ENCODE measurements at regions not wholly inside any gene's neighbourhood (a gene's known extent, or its start where the extent isn't known, plus 50 kb on each side); places are given as distances from the start of the nearest gene placed in this dataset.

GRCh38 chr12:107225635-107226034 is 132.3 kb upstream of the CRY1 start:
- H2AK5ac ChIP-seq (ENCODE audit: low read length, severe bottlenecking): no peak overlapping the region
- no peak overlapping the region for H3K9ac ChIP-seq (ENCODE audit: low read length)
- H2BK120ac ChIP-seq (ENCODE audit: low read depth, low read length): no peak overlapping the region
- H3K27ac ChIP-seq (ENCODE audit: low read length, poor library complexity, severe bottlenecking): no peak overlapping the region
- H3K79me1 ChIP-seq (replicated peaks; ENCODE audit: low read length, poor library complexity, severe bottlenecking): no peaks in the 10 kb centered on the region
- H3K4me1 ChIP-seq (ENCODE audit: control insufficient read depth, insufficient read depth, low read depth, low read length): peaks cover 4% of the 10 kb centered on the region
- H4K91ac ChIP-seq (ENCODE audit: low read length): no peak overlapping the region
- no peak overlapping the region for H3K4ac ChIP-seq (ENCODE audit: low read depth in 1 of 2, low read length in 2 of 2)
- no peaks in the 10 kb centered on the region for H3K36me3 ChIP-seq (ENCODE audit: control insufficient read depth in 1 of 2, insufficient read depth in 2 of 2, low read depth in 1 of 2, low read length in 2 of 2)
- no peak overlapping the region for H2BK12ac ChIP-seq (ENCODE audit: low read length in 2 of 2)
- no peak overlapping the region for H3K4me2 ChIP-seq (ENCODE audit: low read length, poor library complexity, severe bottlenecking)
- no peak overlapping the region for H2AFZ ChIP-seq (ENCODE audit: low read depth, low read length)
- H3K9me3 ChIP-seq (ENCODE audit: control insufficient read depth, low read length): no peaks in the 10 kb centered on the region
- H3K4me3 ChIP-seq (ENCODE audit: insufficient read depth in 1 of 2, low read depth in 1 of 2, low read length in 2 of 2): no peak overlapping the region
- H3K27me3 ChIP-seq (ENCODE audit: control insufficient read depth in 1 of 2, insufficient read depth in 1 of 2, low read length in 2 of 2): peaks cover 0 to 56% of the 10 kb centered on the region in 2 experiments
- no peak overlapping the region for H3K18ac ChIP-seq (ENCODE audit: low read depth in 1 of 2, low read length in 2 of 2)
- no peak overlapping the region for H2BK15ac ChIP-seq (ENCODE audit: low read depth, poor library complexity, severe bottlenecking)
- no peak overlapping the region for H2BK5ac ChIP-seq (ENCODE audit: low read depth, low read length, poor library complexity, severe bottlenecking)
- peak overlapping the region in 1 of 2 experiments; percentile 77 for H3K14ac ChIP-seq (ENCODE audit: low read length in 2 of 2)
- H3K23ac ChIP-seq (ENCODE audit: low read length in 2 of 2): no peak overlapping the region
- no peak overlapping the region for H4K8ac ChIP-seq (ENCODE audit: low read length)
- 39% methylated on average over 4 of the region's 6 CpGs for WGBS
- peak; percentile 9 for DNase-seq

GRCh38 chr12:107226126-107226525 is 132.8 kb upstream of the CRY1 start:
- H3K14ac ChIP-seq (ENCODE audit: low read length in 2 of 2): no peak overlapping the region
- no peak for DNase-seq
- H2BK5ac ChIP-seq (ENCODE audit: low read depth, low read length, poor library complexity, severe bottlenecking): no peak overlapping the region
- H2AK5ac ChIP-seq (ENCODE audit: low read length, severe bottlenecking): no peak overlapping the region
- no peak overlapping the region for H3K23ac ChIP-seq (ENCODE audit: low read length in 2 of 2)
- H3K4me2 ChIP-seq (ENCODE audit: low read length, poor library complexity, severe bottlenecking): no peak overlapping the region
- no peaks in the 10 kb centered on the region for H3K79me1 ChIP-seq (replicated peaks; ENCODE audit: low read length, poor library complexity, severe bottlenecking)
- H3K27ac ChIP-seq (ENCODE audit: low read length, poor library complexity, severe bottlenecking): no peak overlapping the region
- no peak overlapping the region for H3K4ac ChIP-seq (ENCODE audit: low read depth in 1 of 2, low read length in 2 of 2)
- H2BK12ac ChIP-seq (ENCODE audit: low read length in 2 of 2): no peak overlapping the region
- no peak overlapping the region for H3K18ac ChIP-seq (ENCODE audit: low read depth in 1 of 2, low read length in 2 of 2)
- no peaks in the 10 kb centered on the region for H3K36me3 ChIP-seq (ENCODE audit: control insufficient read depth in 1 of 2, insufficient read depth in 2 of 2, low read depth in 1 of 2, low read length in 2 of 2)
- H2BK120ac ChIP-seq (ENCODE audit: low read depth, low read length): no peak overlapping the region
- H3K4me1 ChIP-seq (ENCODE audit: control insufficient read depth, insufficient read depth, low read depth, low read length): peaks cover 4% of the 10 kb centered on the region
- no peak overlapping the region for H4K8ac ChIP-seq (ENCODE audit: low read length)
- peaks cover 0 to 57% of the 10 kb centered on the region in 2 experiments for H3K27me3 ChIP-seq (ENCODE audit: control insufficient read depth in 1 of 2, insufficient read depth in 1 of 2, low read length in 2 of 2)
- H3K9me3 ChIP-seq (ENCODE audit: control insufficient read depth, low read length): peaks cover 3% of the 10 kb centered on the region
- H3K4me3 ChIP-seq (ENCODE audit: insufficient read depth in 1 of 2, low read depth in 1 of 2, low read length in 2 of 2): no peak overlapping the region
- no peak overlapping the region for H2AFZ ChIP-seq (ENCODE audit: low read depth, low read length)
- no peak overlapping the region for H4K91ac ChIP-seq (ENCODE audit: low read length)
- H3K9ac ChIP-seq (ENCODE audit: low read length): no peak overlapping the region
- 96% methylated on average over 2 of the region's 2 CpGs for WGBS
- H2BK15ac ChIP-seq (ENCODE audit: low read depth, poor library complexity, severe bottlenecking): no peak overlapping the region

GRCh38 chr12:107228076-107228475 is 134.7 kb upstream of the CRY1 start:
- no peak overlapping the region for H3K18ac ChIP-seq (ENCODE audit: low read depth in 1 of 2, low read length in 2 of 2)
- DNase-seq: no peak
- no peak overlapping the region for H3K9ac ChIP-seq (ENCODE audit: low read length)
- 69% methylated on average over 4 of the region's 4 CpGs for WGBS
- no peak overlapping the region for H3K27ac ChIP-seq (ENCODE audit: low read length, poor library complexity, severe bottlenecking)
- H2AK5ac ChIP-seq (ENCODE audit: low read length, severe bottlenecking): no peak overlapping the region
- peaks cover 3% of the 10 kb centered on the region for H3K9me3 ChIP-seq (ENCODE audit: control insufficient read depth, low read length)
- H3K14ac ChIP-seq (ENCODE audit: low read length in 2 of 2): no peak overlapping the region
- no peaks in the 10 kb centered on the region for H3K36me3 ChIP-seq (ENCODE audit: control insufficient read depth in 1 of 2, insufficient read depth in 2 of 2, low read depth in 1 of 2, low read length in 2 of 2)
- no peak overlapping the region for H3K4me3 ChIP-seq (ENCODE audit: insufficient read depth in 1 of 2, low read depth in 1 of 2, low read length in 2 of 2)
- H4K8ac ChIP-seq (ENCODE audit: low read length): no peak overlapping the region
- peaks cover 4% of the 10 kb centered on the region for H3K4me1 ChIP-seq (ENCODE audit: control insufficient read depth, insufficient read depth, low read depth, low read length)
- H4K91ac ChIP-seq (ENCODE audit: low read length): no peak overlapping the region
- no peak overlapping the region for H2BK120ac ChIP-seq (ENCODE audit: low read depth, low read length)
- no peak overlapping the region for H2BK15ac ChIP-seq (ENCODE audit: low read depth, poor library complexity, severe bottlenecking)
- no peak overlapping the region for H2BK12ac ChIP-seq (ENCODE audit: low read length in 2 of 2)
- no peak overlapping the region for H3K4me2 ChIP-seq (ENCODE audit: low read length, poor library complexity, severe bottlenecking)
- no peak overlapping the region for H2AFZ ChIP-seq (ENCODE audit: low read depth, low read length)
- H3K79me1 ChIP-seq (replicated peaks; ENCODE audit: low read length, poor library complexity, severe bottlenecking): no peaks in the 10 kb centered on the region
- H3K4ac ChIP-seq (ENCODE audit: low read depth in 1 of 2, low read length in 2 of 2): no peak overlapping the region
- no peak overlapping the region for H3K23ac ChIP-seq (ENCODE audit: low read length in 2 of 2)
- H2BK5ac ChIP-seq (ENCODE audit: low read depth, low read length, poor library complexity, severe bottlenecking): no peak overlapping the region
- peaks cover 0 to 52% of the 10 kb centered on the region in 2 experiments for H3K27me3 ChIP-seq (ENCODE audit: control insufficient read depth in 1 of 2, insufficient read depth in 1 of 2, low read length in 2 of 2)

DNA sequence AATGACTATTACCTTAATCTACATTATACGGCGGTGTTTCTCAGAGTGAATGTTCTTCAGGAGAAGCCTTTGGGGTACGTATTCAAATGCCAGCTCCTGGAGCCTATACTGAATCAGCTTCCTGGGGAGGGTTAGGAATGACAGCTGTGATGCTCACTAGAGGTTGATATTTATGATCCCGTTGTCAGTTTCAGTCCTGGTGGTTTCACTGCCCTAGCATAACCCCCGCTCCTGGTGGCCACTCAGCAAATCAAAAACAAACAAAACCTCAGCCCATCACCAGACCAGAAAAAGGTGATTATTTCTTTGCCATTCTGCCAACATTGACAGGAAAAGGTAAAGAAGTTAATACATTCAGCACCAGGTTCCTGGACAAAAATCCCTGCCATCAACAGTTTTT is 136.5 kb upstream of the CRY1 start:
- Histone ChIP-seq H4K8ac (ENCODE audit: low read length) (no peak overlapping the region), H2BK5ac (ENCODE audit: low read depth, low read length, poor library complexity, severe bottlenecking) (no peak overlapping the region), H3K36me3 (ENCODE audit: control insufficient read depth in 1 of 2, insufficient read depth in 2 of 2, low read depth in 1 of 2, low read length in 2 of 2) (no peaks in the 10 kb centered on the region), H3K9me3 (ENCODE audit: control insufficient read depth, low read length) (peaks cover 3% of the 10 kb centered on the region), H3K27me3 (ENCODE audit: control insufficient read depth in 1 of 2, insufficient read depth in 1 of 2, low read length in 2 of 2) (peaks cover 0 to 52% of the 10 kb centered on the region in 2 experiments), H2BK120ac (ENCODE audit: low read depth, low read length) (no peak overlapping the region), H2AK5ac (ENCODE audit: low read length, severe bottlenecking) (no peak overlapping the region), H3K79me1 (replicated peaks; ENCODE audit: low read length, poor library complexity, severe bottlenecking) (no peaks in the 10 kb centered on the region), H3K23ac (ENCODE audit: low read length in 2 of 2) (no peak overlapping the region), H3K14ac (ENCODE audit: low read length in 2 of 2) (no peak overlapping the region), H3K18ac (ENCODE audit: low read depth in 1 of 2, low read length in 2 of 2) (no peak overlapping the region), H2BK12ac (ENCODE audit: low read length in 2 of 2) (no peak overlapping the region), H3K9ac (ENCODE audit: low read length) (no peak overlapping the region), H3K4me2 (ENCODE audit: low read length, poor library complexity, severe bottlenecking) (no peak overlapping the region), H2AFZ (ENCODE audit: low read depth, low read length) (no peak overlapping the region), H3K4me3 (ENCODE audit: insufficient read depth in 1 of 2, low read depth in 1 of 2, low read length in 2 of 2) (no peak overlapping the region), H3K4ac (ENCODE audit: low read depth in 1 of 2, low read length in 2 of 2) (no peak overlapping the region), H4K91ac (ENCODE audit: low read length) (no peak overlapping the region), H3K27ac (ENCODE audit: low read length, poor library complexity, severe bottlenecking) (no peak overlapping the region), H2BK15ac (ENCODE audit: low read depth, poor library complexity, severe bottlenecking) (no peak overlapping the region), H3K4me1 (ENCODE audit: control insufficient read depth, insufficient read depth, low read depth, low read length) (peaks cover 4% of the 10 kb centered on the region)
- DNase-seq: no peak
- 53% methylated on average over 3 of the region's 5 CpGs for WGBS

Data from mesenchymal stem cell (in vitro differentiated cells and primary cell).